DND-41 (cell line): ENCODE measurements at regions not wholly inside any gene's neighbourhood (a gene's known extent, or its start where the extent isn't known, plus 50 kb on each side); places are given as distances from the start of the nearest gene placed in this dataset.

Experiments used
- ATAC-seq: fragments of 200-7000 bp; cut with Tn5 transposase; 3 replicates; pipeline ENCODE4 v1.9.1; 2021; ENCODE audit warnings: low read depth; ENCODE audit not compliant: insufficient read depth
- DNase-seq: peaks from one replicate; pipeline ENCODE4 v3.0.0-alpha.2; 2020
- H2AFZ ChIP-seq: 2 replicates; pipeline ENCODE4 v1.6.0; 2012; ENCODE audit warnings: low read depth, low read length
- H3K27ac ChIP-seq: 2 replicates; pipeline ENCODE4 v1.5.1; 2012; ENCODE audit warnings: low read length, inconsistent platforms
- H3K27me3 ChIP-seq: fragments of 200-600 bp; sonication (generic); 2 replicates; pipeline ENCODE4 v1.6.0; 2012; ENCODE audit warnings: low read length, mild to moderate bottlenecking, inconsistent platforms; ENCODE audit not compliant: insufficient read depth, poor library complexity
- H3K36me3 ChIP-seq: 2 replicates; pipeline ENCODE4 v1.5.1; 2012; ENCODE audit warnings: low read length, inconsistent platforms; ENCODE audit not compliant: insufficient read depth
- H3K4me1 ChIP-seq: 2 replicates; pipeline ENCODE4 v1.5.1; 2012; ENCODE audit warnings: mild to moderate bottlenecking, low read length; ENCODE audit not compliant: insufficient read depth
- H3K4me2 ChIP-seq: 2 replicates; pipeline ENCODE4 v1.6.0; 2012; ENCODE audit warnings: mild to moderate bottlenecking, moderate library complexity, low read length, inconsistent platforms; ENCODE audit not compliant: insufficient read depth
- H3K4me3 ChIP-seq, 2 experiments: fragments of 200-600 bp in 1 of 2; shearing (Covaris generic) in 1 of 2; 2 replicates each; pipeline ENCODE4 v1.5.1; 2012 to 2016; ENCODE audit warnings: inconsistent platforms in 2 of 2, low read length in 2 of 2, mild to moderate bottlenecking in 2 of 2, low read depth in 1 of 2, moderate library complexity in 1 of 2
- H3K79me2 ChIP-seq: 2 replicates; pipeline ENCODE4 v1.6.0; 2012; ENCODE audit warnings: low read length, inconsistent platforms; ENCODE audit not compliant: insufficient read depth
- H3K9ac ChIP-seq: 2 replicates; pipeline ENCODE4 v1.6.0; 2012; ENCODE audit warnings: low read depth, mild to moderate bottlenecking, inconsistent platforms, low read length, moderate library complexity
- H3K9me3 ChIP-seq: 2 replicates; pipeline ENCODE4 v1.5.1; 2012; ENCODE audit warnings: low read length, moderate library complexity, mild to moderate bottlenecking, inconsistent platforms; ENCODE audit not compliant: insufficient read depth, severe bottlenecking
- H4K20me1 ChIP-seq: 2 replicates; pipeline ENCODE4 v1.6.0; 2012; ENCODE audit warnings: low read length; ENCODE audit not compliant: insufficient read depth
- EZH2 ChIP-seq: IDR thresholded peaks from 3 replicates; pipeline ENCODE4 v1.6.1; 2012; ENCODE audit warnings: borderline replicate concordance, low read depth, mild to moderate bottlenecking, moderate library complexity, low read length, inconsistent platforms; ENCODE audit not compliant: severe bottlenecking
- TF ChIP-seq, protein P1 (sequence below): IDR thresholded peaks from 2 replicates; pipeline ENCODE4 v1.5.1; 2012; ENCODE audit warnings: borderline replicate concordance, low read length, moderate library complexity, mild to moderate bottlenecking; ENCODE audit not compliant: poor library complexity, severe bottlenecking; ENCODE audit errors: extremely low read depth

DNA sequence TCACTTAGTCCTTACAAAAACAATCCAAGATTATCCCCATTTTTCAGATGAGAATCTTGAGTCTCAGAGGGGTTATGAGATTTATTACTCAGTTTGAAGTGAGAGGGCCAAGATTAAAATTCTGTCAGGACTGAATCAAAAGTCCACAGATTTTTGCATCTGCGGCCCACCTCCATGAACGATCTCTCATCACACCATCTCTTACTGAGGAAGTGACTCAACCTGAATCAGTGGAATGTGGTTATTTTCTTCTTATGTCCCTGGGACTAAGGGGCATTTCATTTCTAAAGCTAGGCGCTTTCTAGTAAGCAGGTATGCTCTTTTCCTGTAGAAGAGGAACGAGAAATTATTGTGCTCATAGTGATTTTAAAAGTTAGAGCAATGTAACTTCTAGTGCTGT lies 360.3 kb upstream of the SPHKAP start:
- no peak overlapping the region for H3K4me2 ChIP-seq
- no peaks in the 10 kb centered on the region for H3K4me1 ChIP-seq
- no peak for ATAC-seq
- H4K20me1 ChIP-seq, result no peaks in the 10 kb centered on the region
- no peaks in the 10 kb centered on the region for H3K9me3 ChIP-seq
- no peak overlapping the region for H3K9ac ChIP-seq
- H3K27ac ChIP-seq, result no peak overlapping the region
- no peaks in the 10 kb centered on the region for H3K79me2 ChIP-seq
- no peak overlapping the region for H2AFZ ChIP-seq
- H3K36me3 ChIP-seq, result no peaks in the 10 kb centered on the region
- H3K4me3 ChIP-seq, result no peak overlapping the region
- DNase-seq, result no peak
- no peaks in the 10 kb centered on the region for H3K27me3 ChIP-seq
- TF ChIP-seq, protein P1, sequence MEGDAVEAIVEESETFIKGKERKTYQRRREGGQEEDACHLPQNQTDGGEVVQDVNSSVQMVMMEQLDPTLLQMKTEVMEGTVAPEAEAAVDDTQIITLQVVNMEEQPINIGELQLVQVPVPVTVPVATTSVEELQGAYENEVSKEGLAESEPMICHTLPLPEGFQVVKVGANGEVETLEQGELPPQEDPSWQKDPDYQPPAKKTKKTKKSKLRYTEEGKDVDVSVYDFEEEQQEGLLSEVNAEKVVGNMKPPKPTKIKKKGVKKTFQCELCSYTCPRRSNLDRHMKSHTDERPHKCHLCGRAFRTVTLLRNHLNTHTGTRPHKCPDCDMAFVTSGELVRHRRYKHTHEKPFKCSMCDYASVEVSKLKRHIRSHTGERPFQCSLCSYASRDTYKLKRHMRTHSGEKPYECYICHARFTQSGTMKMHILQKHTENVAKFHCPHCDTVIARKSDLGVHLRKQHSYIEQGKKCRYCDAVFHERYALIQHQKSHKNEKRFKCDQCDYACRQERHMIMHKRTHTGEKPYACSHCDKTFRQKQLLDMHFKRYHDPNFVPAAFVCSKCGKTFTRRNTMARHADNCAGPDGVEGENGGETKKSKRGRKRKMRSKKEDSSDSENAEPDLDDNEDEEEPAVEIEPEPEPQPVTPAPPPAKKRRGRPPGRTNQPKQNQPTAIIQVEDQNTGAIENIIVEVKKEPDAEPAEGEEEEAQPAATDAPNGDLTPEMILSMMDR, result no peak
- no peak for TF ChIP-seq EZH2

DNA sequence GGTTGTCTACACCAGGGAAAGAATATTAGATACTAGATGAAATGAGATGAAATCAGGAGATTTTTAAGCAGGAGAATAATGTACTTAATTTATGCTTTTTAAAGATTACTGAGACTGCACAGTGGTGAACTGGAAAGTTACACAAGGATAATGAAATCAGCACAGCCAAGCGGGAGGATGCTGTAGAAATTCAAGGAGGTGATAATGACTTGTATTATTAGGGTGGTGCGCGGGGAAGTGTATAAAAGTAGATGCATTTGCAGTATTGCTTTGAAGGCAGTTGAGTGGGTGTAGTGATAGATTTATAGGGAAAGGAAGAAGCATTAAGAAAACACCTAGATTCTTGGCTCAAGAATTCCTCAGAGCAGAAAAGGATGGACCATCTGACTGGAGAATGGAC lies 359.5 kb upstream of the SPHKAP start:
- H3K36me3 ChIP-seq, result no peaks in the 10 kb centered on the region
- ATAC-seq, result no peak
- no peak overlapping the region for H3K4me3 ChIP-seq
- H3K27me3 ChIP-seq, result no peaks in the 10 kb centered on the region
- TF ChIP-seq EZH2, result no peak
- TF ChIP-seq, protein P1, result no peak
- no peak overlapping the region for H3K27ac ChIP-seq
- no peak overlapping the region for H3K9ac ChIP-seq
- no peak overlapping the region for H3K4me2 ChIP-seq
- H2AFZ ChIP-seq, result no peak overlapping the region
- no peak for DNase-seq
- peaks cover 2% of the 10 kb centered on the region for H3K9me3 ChIP-seq
- H4K20me1 ChIP-seq, result no peaks in the 10 kb centered on the region
- H3K79me2 ChIP-seq, result no peaks in the 10 kb centered on the region
- H3K4me1 ChIP-seq, result no peaks in the 10 kb centered on the region

DNA sequence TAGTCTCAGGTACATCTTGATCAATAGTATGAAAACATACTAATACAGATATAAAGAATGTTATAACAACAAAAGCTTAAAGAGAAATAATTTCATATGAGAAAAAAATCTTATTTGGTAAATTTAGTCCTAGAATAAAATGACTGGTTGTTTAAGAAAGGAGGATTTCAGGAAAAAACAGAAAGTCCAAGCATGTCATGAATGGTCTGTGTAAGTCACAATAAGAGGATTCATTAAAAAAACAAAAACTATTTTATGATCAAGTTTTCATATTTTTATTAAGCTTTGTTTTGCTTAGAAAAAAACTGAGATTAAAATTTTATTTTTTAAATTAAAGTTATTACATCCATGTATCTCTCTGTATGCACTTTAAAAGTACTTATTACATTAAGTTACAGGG lies 353.9 kb upstream of the SPHKAP start:
- Histone ChIP-seq H3K36me3 (no peaks in the 10 kb centered on the region), H3K4me1 (no peaks in the 10 kb centered on the region), H2AFZ (no peak overlapping the region), H3K27ac (no peak overlapping the region), H3K9ac (no peak overlapping the region), H3K4me3 (no peak overlapping the region), H3K9me3 (peaks cover 21% of the 10 kb centered on the region), H3K4me2 (no peak overlapping the region), H3K79me2 (no peaks in the 10 kb centered on the region), H3K27me3 (no peaks in the 10 kb centered on the region), H4K20me1 (no peaks in the 10 kb centered on the region)
- TF ChIP-seq, protein P1, result no peak
- no peak for TF ChIP-seq EZH2
- no peak for DNase-seq
- ATAC-seq, result no peak

DNA sequence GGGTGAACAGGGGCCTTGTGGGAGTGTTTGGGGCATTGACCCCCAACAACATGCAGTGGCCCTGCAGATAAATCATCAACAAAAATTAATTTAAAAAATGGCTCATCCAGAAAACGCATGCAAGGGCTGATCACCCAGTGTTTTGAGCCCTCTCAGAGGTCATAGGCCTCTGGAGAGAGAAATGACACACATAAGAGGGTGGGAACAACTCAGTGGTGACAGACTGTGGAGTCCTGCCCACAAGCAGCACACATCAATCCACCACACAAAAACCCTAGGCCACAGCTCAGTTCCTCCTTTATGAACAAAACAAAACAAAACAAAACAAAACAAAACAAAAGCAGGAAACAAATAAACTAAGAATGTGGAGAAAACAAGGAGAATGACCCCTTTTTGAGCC lies 351.7 kb upstream of the SPHKAP start:
- Histone ChIP-seq H3K27ac (no peak overlapping the region), H3K9ac (no peak overlapping the region), H3K79me2 (no peaks in the 10 kb centered on the region), H3K27me3 (no peaks in the 10 kb centered on the region), H2AFZ (no peak overlapping the region), H3K36me3 (no peaks in the 10 kb centered on the region), H3K4me2 (no peak overlapping the region), H3K4me1 (no peaks in the 10 kb centered on the region), H3K9me3 (peaks cover 21% of the 10 kb centered on the region), H4K20me1 (no peaks in the 10 kb centered on the region), H3K4me3 (no peak overlapping the region)
- DNase-seq, result no peak
- TF ChIP-seq EZH2, result no peak
- TF ChIP-seq, protein P1, result no peak
- no peak for ATAC-seq
